Calu3 (cell line): ENCODE measurements at regions not wholly inside any gene's neighbourhood (a gene's known extent, or its start where the extent isn't known, plus 50 kb on each side); places are given as distances from the start of the nearest gene placed in this dataset.
"Not testable (repeated sequence)": the region's sequence is repeated elsewhere in the genome, so short reads cannot be mapped to it uniquely, and the experiment has no call there.

ENCODE experiments used
- BruUV-seq: library from RNA; stranded (reverse); fragments of 400-500 nt; replicated peaks from 2 replicates; lab custom pipeline; 2021; lab: Mats Ljungman, UMichigan
- CTCF ChIA-PET: fragments of 300-600 bp; sonication (Branson Sonifier 250); formaldehyde crosslinking; loops from one replicate; lab custom pipeline; 2022; ENCODE audit warnings: antibody characterized with exemption; lab: Charles Lee
- DNase-seq: peaks from one replicate; pipeline ENCODE4 v3.0.0; 2022
- H3K27ac Mint-ChIP-seq: one replicate; pipeline ENCODE4 v1.8.0; 2022; ENCODE audit warnings: mixed read lengths; ENCODE audit not compliant: unreplicated experiment
- H3K27me3 Mint-ChIP-seq: one replicate; pipeline ENCODE4 v1.8.0; 2022; ENCODE audit warnings: mixed read lengths; ENCODE audit not compliant: unreplicated experiment
- H3K36me3 Mint-ChIP-seq: one replicate; pipeline ENCODE4 v1.8.0; 2022; ENCODE audit warnings: mild to moderate bottlenecking, moderate library complexity, mixed read lengths; ENCODE audit not compliant: insufficient read depth, unreplicated experiment
- H3K4me1 Mint-ChIP-seq: one replicate; pipeline ENCODE4 v1.8.0; 2022; ENCODE audit warnings: mild to moderate bottlenecking, low read depth, mixed read lengths; ENCODE audit not compliant: unreplicated experiment
- H3K4me3 Mint-ChIP-seq: one replicate; pipeline ENCODE4 v1.8.0; 2022; ENCODE audit warnings: mild to moderate bottlenecking, low read depth, moderate library complexity, mixed read lengths; ENCODE audit not compliant: unreplicated experiment
- H3K9me3 Mint-ChIP-seq: one replicate; pipeline ENCODE4 v1.8.0; 2022; ENCODE audit warnings: low read depth, mixed read lengths; ENCODE audit not compliant: unreplicated experiment
- intact Hi-C: fragments of 100-400 bp; cut with micrococcal nuclease; formaldehyde crosslinking; loops from one replicate; pipeline ENCODE4 v1.10.0; 2022; ENCODE audit not compliant: unreplicated experiment
- TF ChIP-seq, protein P1 (sequence below): fragments of 200-600 bp; IDR thresholded peaks from one replicate; pipeline ENCODE4 v1.8.0; 2022; ENCODE audit warnings: antibody characterized with exemption; ENCODE audit not compliant: unreplicated experiment

DNA sequence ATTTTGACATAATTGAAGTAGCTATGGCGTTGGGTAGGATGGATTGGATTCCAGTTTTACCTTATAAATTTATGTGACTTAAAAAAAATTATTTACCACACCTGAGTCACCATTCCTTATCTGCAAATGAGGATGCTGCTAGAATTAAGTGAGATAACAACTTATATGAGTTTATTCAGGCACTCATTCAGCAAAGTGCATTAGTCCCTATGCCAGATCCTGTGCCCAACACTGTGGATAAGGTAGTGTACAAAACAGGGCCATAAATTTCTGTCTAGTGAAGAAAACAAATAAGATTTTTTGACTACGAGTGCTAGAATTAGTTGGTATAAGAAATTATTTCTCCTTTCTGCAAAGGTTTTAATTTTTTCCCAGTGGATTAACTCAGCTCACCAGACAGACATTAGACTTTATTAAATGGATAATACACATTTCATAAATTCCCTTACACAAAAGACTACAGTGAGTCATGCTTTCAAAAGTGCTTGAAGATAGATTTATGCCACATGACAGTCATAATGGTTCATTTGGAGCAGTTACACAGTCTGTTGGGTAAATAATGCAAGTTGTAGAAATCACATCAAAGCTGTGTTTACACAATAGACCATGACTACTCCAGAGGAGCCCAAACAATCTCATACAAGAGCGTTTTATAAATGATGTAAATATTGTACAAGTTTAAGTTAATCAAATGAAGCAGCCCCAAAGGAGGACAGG lies 129.9 kb upstream of the TGFBR2 start:
- CTCF ChIA-PET = interaction anchor here (1.1 kb wide), 1 partner anchor 9 kb away, joined by 5 read pairs; no protein-coding TSS in a partner anchor
- Mint-ChIP-seq H3K4me1 (peaks cover 28% of the 10 kb centered on the region), H3K4me3 (no peak overlapping the region), H3K36me3 (no peaks in the 10 kb centered on the region), H3K27ac (no peak overlapping the region), H3K9me3 (peaks cover 5% of the 10 kb centered on the region), H3K27me3 (no peaks in the 10 kb centered on the region)
- no TSS peak for BruUV-seq
- TF ChIP-seq, protein P1, sequence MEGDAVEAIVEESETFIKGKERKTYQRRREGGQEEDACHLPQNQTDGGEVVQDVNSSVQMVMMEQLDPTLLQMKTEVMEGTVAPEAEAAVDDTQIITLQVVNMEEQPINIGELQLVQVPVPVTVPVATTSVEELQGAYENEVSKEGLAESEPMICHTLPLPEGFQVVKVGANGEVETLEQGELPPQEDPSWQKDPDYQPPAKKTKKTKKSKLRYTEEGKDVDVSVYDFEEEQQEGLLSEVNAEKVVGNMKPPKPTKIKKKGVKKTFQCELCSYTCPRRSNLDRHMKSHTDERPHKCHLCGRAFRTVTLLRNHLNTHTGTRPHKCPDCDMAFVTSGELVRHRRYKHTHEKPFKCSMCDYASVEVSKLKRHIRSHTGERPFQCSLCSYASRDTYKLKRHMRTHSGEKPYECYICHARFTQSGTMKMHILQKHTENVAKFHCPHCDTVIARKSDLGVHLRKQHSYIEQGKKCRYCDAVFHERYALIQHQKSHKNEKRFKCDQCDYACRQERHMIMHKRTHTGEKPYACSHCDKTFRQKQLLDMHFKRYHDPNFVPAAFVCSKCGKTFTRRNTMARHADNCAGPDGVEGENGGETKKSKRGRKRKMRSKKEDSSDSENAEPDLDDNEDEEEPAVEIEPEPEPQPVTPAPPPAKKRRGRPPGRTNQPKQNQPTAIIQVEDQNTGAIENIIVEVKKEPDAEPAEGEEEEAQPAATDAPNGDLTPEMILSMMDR = no peak
- no peak for DNase-seq
- intact Hi-C loops = no loop called here

DNA sequence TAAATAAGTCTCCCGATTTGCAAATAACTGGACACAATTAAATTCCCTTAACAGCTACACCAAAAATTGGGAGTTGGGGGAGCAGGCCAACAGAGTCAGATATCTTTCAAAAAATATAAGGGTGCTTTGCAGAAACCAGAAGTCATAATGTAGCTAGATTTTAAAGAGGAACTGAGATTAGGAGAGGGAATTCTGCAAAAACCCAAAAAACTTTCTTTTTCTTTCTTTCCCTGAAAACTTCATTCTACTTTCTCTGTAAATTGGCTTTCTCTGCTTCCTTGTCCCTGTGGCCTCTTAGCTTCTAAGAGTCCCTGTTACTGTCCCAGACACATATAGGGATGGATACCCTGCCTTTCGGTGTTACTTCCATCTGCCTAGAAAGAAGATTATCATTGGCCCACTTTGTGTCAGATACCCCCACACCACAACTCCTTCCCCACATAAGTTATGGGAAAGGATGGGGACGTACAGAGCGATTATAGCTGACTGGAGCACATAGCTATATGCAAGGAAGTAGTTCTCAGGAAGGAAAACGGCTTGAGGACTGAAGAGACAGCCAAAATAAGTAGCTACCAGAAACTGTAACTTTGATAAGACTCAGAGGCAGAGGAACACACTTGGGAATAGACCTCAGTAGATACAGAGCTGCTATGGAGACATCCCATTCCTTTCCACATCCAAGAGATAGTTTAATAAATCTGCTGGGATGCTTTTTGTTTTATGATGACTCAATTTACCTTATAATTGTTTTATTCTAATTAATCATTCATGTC lies 129.1 kb upstream of the TGFBR2 start:
- no TSS peak for BruUV-seq
- H3K27ac Mint-ChIP-seq = no peak overlapping the region
- TF ChIP-seq, protein P1 = no peak
- no peak for DNase-seq
- H3K27me3 Mint-ChIP-seq = no peaks in the 10 kb centered on the region
- peaks cover 28% of the 10 kb centered on the region for H3K4me1 Mint-ChIP-seq
- no peaks in the 10 kb centered on the region for H3K36me3 Mint-ChIP-seq
- peaks cover 5% of the 10 kb centered on the region for H3K9me3 Mint-ChIP-seq
- H3K4me3 Mint-ChIP-seq = no peak overlapping the region
- intact Hi-C loops = no loop called here
- CTCF ChIA-PET = interaction anchor here (1.1 kb wide), 1 partner anchor 10 kb away, joined by 5 read pairs; no protein-coding TSS in a partner anchor

DNA sequence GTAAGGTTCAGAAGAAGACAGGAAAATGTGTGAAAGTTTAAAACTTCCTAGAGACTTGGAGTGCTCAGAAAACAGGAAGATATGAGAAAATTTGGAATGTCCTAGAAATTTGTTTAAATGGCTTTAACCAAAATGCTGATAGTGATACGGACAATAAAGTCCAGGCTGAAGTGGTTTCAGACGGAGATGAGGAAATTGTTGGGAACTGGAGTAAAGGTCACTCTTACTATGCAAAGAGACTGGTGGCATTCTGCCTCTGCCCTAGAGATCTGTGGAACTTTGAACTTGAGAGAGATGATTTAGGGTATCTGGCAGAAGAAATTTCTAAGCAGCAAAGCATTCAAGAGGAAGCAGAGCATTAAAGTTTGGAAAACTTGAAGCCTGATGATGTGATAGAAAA lies 126.7 kb upstream of the TGFBR2 start:
- DNase-seq, H3K4me3 Mint-ChIP-seq, H3K27ac Mint-ChIP-seq, intact Hi-C loops, CTCF ChIA-PET, BruUV-seq, H3K27me3 Mint-ChIP-seq, H3K9me3 Mint-ChIP-seq, H3K36me3 Mint-ChIP-seq: not testable (repeated sequence)
- peaks cover 27% of the 10 kb centered on the region for H3K4me1 Mint-ChIP-seq

DNA sequence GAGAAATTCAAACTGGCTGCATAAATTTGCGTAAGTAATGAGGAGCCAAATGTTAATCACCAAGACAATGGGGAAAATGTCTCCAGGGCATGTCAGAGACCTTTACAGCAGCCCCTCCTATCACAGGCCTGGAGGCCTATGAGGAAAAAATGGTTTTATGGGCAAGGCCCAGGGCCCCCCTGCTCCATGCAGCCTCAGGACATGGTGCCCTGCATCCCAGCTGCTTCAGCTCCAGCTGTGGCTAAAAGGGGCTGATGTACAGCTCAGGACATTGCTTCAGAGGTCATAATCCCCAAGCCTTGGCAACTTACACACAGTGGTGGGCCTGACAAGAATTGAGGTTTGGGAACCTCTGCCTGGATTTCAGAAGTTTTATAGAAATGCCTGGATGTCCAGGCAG lies 126.2 kb upstream of the TGFBR2 start:
- H3K4me1 Mint-ChIP-seq = peaks cover 23% of the 10 kb centered on the region
- H3K36me3 Mint-ChIP-seq, H3K27ac Mint-ChIP-seq, BruUV-seq, H3K9me3 Mint-ChIP-seq, intact Hi-C loops, H3K27me3 Mint-ChIP-seq, CTCF ChIA-PET, H3K4me3 Mint-ChIP-seq, DNase-seq: not testable (repeated sequence)

DNA sequence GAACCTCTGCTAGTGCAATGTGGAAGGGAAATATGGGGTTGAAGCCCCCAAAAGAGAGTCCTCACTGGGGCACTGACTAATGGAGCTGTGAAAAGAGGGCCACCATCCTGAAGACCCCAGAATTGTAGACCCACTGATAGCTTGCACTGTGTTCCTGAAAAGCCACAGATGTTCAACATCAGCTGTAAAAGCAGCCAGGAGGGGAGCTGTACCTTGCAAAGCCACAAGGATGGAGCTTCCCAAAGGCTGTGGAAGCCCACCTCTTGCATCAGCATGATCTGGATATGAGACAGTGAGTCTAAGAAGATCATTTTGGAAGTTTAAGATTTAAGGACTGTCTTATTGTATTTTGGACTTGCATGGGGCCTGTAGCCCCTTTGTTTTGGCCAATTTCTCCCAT lies 125.8 kb upstream of the TGFBR2 start:
- intact Hi-C loops = no loop called here
- H3K27ac Mint-ChIP-seq = no peak overlapping the region
- no peaks in the 10 kb centered on the region for H3K27me3 Mint-ChIP-seq
- CTCF ChIA-PET = no interaction called here
- BruUV-seq = no TSS peak
- H3K4me1 Mint-ChIP-seq = peaks cover 19% of the 10 kb centered on the region
- DNase-seq = no peak
- no peaks in the 10 kb centered on the region for H3K36me3 Mint-ChIP-seq
- H3K9me3 Mint-ChIP-seq = peaks cover 6% of the 10 kb centered on the region
- H3K4me3 Mint-ChIP-seq = no peak overlapping the region
- TF ChIP-seq, protein P1 = no peak
